ENCODE measurements at regions not wholly inside any gene's neighbourhood (a gene's known extent, or its start where the extent isn't known, plus 50 kb on each side); places are given as distances from the start of the nearest gene placed in this dataset.
A peak's percentile ranks its signal among the peaks of the same experiment; 100 is the strongest.
"Not testable (repeated sequence)": the region's sequence is repeated elsewhere in the genome, so short reads cannot be mapped to it uniquely, and the experiment has no call there.

GRCh38 chr4:64807821-64808220 is 398.6 kb upstream of the TECRL start:
- no peak for DNase-seq

- DNase-seq = no peak
Measured at GRCh38 chr4:64799751-64800150, 390.5 kb upstream of the TECRL start.

GRCh38 chr4:64798828-64799227 is 389.6 kb upstream of the TECRL start:
- DNase-seq = not testable (repeated sequence)

GRCh38 chr4:64796581-64796980 is 387.3 kb upstream of the TECRL start:
- no peak for DNase-seq

- DNase-seq = peak; percentile 6
Measured at GRCh38 chr4:64784125-64784524, 374.9 kb upstream of the TECRL start.

- peak; percentile 44 for DNase-seq
Measured at GRCh38 chr4:64781737-64782326, 372.6 kb upstream of the TECRL start.

- no peak for DNase-seq
Measured at GRCh38 chr4:64780664-64781063, 371.4 kb upstream of the TECRL start.

- no peak for DNase-seq
Measured at GRCh38 chr4:64777286-64777685, 368.0 kb upstream of the TECRL start.

GRCh38 chr4:64776820-64777219 is 367.6 kb upstream of the TECRL start:
- DNase-seq = no peak

- no peak for DNase-seq
Measured at GRCh38 chr4:64774626-64775025, 365.4 kb upstream of the TECRL start.

GRCh38 chr4:64771149-64771548 is 361.9 kb upstream of the TECRL start:
- DNase-seq = no peak

GRCh38 chr4:64767547-64767946 is 358.3 kb upstream of the TECRL start:
- DNase-seq = no peak

- no peak for DNase-seq
Measured at GRCh38 chr4:64766565-64766964, 357.3 kb upstream of the TECRL start.

- DNase-seq = no peak
Measured at GRCh38 chr4:64756016-64756415, 346.8 kb upstream of the TECRL start.

- DNase-seq = no peak
Measured at GRCh38 chr4:64747919-64748715, 338.9 kb upstream of the TECRL start.

- DNase-seq = no peak
Measured at GRCh38 chr4:64738240-64738639, 329.0 kb upstream of the TECRL start.

- DNase-seq = not testable (repeated sequence)
Measured at GRCh38 chr4:64737854-64738138, 328.5 kb upstream of the TECRL start.

GRCh38 chr4:64737026-64737853 is 328.0 kb upstream of the TECRL start:
- DNase-seq = no peak

GRCh38 chr4:64729561-64729960 is 320.3 kb upstream of the TECRL start:
- no peak for DNase-seq

GRCh38 chr4:64727960-64728359 is 318.7 kb upstream of the TECRL start:
- DNase-seq = no peak

- DNase-seq = not testable (repeated sequence)
Measured at GRCh38 chr4:64727391-64727790, 318.1 kb upstream of the TECRL start.

- no peak for DNase-seq
Measured at GRCh38 chr4:64724689-64725088, 315.4 kb upstream of the TECRL start.

GRCh38 chr4:64721106-64721505 is 311.9 kb upstream of the TECRL start:
- DNase-seq = no peak

GRCh38 chr4:64718091-64718490 is 308.8 kb upstream of the TECRL start:
- peak; percentile 58 for DNase-seq
